RWPE1 (cell line): ENCODE measurements at regions not wholly inside any gene's neighbourhood (a gene's known extent, or its start where the extent isn't known, plus 50 kb on each side); places are given as distances from the start of the nearest gene placed in this dataset.

Source experiments
- CTCF ChIA-PET: fragments of 350-600 bp; sonication (Branson Sonifier 250); formaldehyde crosslinking; extraction: SDS; loops from one replicate; lab custom pipeline; 2021; lab: Yijun Ruan, JAX
- POLR2A ChIA-PET: fragments of 400-600 bp; formaldehyde crosslinking; extraction: SDS; loops from one replicate; lab custom pipeline; 2020; ENCODE audit warnings: antibody characterized with exemption; ENCODE audit not compliant: low non-redundant PET; lab: Yijun Ruan, JAX
- DNase-seq: peaks from one replicate; pipeline ENCODE4 v3.0.0; 2012; ENCODE audit warnings: low spot score
- H3K27ac ChIP-seq: fragments of 450-650 bp; 2 replicates; pipeline ENCODE4 v1.5.1; 2017
- CTCF ChIP-seq: fragments of 450-650 bp; conservative IDR thresholded peaks from 2 replicates; pipeline ENCODE4 v1.5.1; 2017; ENCODE audit warnings: low read depth, mild to moderate bottlenecking

- TF ChIP-seq CTCF: no peak
- no peak overlapping the region for H3K27ac ChIP-seq
- ChIA-PET POLR2A (no interaction called here), CTCF (no interaction called here)
- no peak for DNase-seq
These were observed 89.3 kb upstream of the NAP1L1 start for GRCh38 chr12:76173756-76174155.

GRCh38 chr12:76158518-76159321 lies 74.2 kb upstream of the NAP1L1 start:
- ChIA-PET POLR2A (no interaction called here), CTCF (interaction anchor here (0.5 to 1.0 kb wide), 4 partner anchors 14 to 1393 kb away, joined by 3 to 5 read pairs (median 3); no protein-coding TSS in a partner anchor)
- TF ChIP-seq CTCF: no peak
- no peak overlapping the region for H3K27ac ChIP-seq
- DNase-seq: no peak

GRCh38 chr12:76156726-76157125 lies 72.2 kb upstream of the NAP1L1 start:
- DNase-seq: no peak
- no peak overlapping the region for H3K27ac ChIP-seq
- ChIA-PET POLR2A (no interaction called here), CTCF (no interaction called here)
- no peak for TF ChIP-seq CTCF

GRCh38 chr12:76156314-76156713 lies 71.8 kb upstream of the NAP1L1 start:
- TF ChIP-seq CTCF: no peak
- DNase-seq: no peak
- ChIA-PET CTCF (no interaction called here), POLR2A (no interaction called here)
- H3K27ac ChIP-seq: no peak overlapping the region

GRCh38 chr12:76155157-76155670 lies 70.7 kb upstream of the NAP1L1 start:
- CTCF ChIA-PET: interaction anchor here (0.7 kb wide), 1 partner anchor 12 kb away, joined by 5 read pairs; no protein-coding TSS in a partner anchor
- no peak for TF ChIP-seq CTCF

GRCh38 chr12:76153616-76154015 lies 69.1 kb upstream of the NAP1L1 start:
- H3K27ac ChIP-seq: no peak overlapping the region
- CTCF ChIA-PET: no interaction called here
- no peak for TF ChIP-seq CTCF
- no peak for DNase-seq
- POLR2A ChIA-PET: no interaction called here

More at GRCh38 chr12:76155157-76155670, 70.7 kb upstream of the NAP1L1 start:
- H3K27ac ChIP-seq: no peak overlapping the region
- POLR2A ChIA-PET: no interaction called here
- no peak for DNase-seq
